NCI-H1930 (cell line): ENCODE measurements at regions not wholly inside any gene's neighbourhood (a gene's known extent, or its start where the extent isn't known, plus 50 kb on each side); places are given as distances from the start of the nearest gene placed in this dataset.
"Not testable (repeated sequence)": the region's sequence is repeated elsewhere in the genome, so short reads cannot be mapped to it uniquely, and the experiment has no call there.

Experiments used
- DNase-seq, 2 experiments: peaks; one replicate each; lab custom pipeline; 2025; lab: John Stamatoyannopoulos, UW

DNA sequence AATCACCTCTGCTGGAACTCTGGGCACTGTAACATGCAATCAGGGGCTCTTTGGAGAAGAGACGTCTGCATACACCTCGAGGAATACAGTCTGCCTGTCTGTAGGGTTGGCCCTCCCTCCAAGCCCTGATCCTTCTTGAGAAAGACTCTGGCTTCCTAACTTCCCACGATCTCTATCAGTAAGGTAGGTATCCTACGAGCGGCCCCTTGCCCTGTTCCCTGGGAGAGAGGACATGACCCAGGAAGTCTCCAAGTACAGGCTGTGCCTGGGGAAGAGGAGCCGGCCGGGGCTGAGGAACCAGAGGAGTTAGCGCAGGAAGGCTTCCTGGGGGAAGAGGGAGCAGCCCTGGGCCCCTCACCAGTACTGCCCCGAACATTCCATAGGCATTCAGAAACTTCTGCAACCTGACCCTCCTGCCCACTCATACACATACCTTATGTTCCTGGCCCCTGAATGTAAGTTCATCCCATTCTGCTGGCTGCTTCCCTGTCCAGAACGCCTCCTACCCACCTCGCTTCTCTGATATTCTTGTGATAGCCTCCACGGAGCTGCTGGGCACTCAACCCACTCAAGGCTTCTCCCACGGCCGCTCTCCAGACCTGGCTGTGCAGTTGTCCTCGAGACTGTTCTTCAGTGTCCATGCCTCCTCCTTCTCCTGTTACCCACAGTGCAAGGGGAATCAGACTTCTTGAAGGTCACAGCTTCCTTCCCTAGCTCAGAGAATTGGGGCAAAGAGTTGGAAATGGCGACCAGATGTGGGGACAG is 116.1 kb downstream of the CYP26B1 start:
- DNase-seq: no peak

DNA sequence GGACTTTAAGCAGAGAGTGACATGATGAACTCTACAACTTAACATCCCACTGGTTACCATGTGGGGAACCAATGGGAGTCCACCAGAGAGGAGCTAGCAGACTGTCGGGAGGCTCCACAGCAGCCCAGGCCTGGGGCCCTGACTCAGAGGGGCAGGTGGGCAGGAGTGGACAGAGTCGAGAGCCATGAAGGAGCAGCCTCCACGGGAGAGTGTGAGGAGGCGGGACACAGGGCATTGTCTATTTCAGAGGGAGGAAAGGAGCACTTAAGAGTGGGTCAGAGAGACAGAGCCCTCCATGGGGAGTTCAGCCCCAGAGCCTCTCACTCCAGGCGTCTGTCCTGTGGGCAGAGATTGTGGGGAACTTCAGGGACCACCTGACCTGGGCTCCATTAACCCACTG is 118.7 kb downstream of the CYP26B1 start:
- DNase-seq: no peak

DNA sequence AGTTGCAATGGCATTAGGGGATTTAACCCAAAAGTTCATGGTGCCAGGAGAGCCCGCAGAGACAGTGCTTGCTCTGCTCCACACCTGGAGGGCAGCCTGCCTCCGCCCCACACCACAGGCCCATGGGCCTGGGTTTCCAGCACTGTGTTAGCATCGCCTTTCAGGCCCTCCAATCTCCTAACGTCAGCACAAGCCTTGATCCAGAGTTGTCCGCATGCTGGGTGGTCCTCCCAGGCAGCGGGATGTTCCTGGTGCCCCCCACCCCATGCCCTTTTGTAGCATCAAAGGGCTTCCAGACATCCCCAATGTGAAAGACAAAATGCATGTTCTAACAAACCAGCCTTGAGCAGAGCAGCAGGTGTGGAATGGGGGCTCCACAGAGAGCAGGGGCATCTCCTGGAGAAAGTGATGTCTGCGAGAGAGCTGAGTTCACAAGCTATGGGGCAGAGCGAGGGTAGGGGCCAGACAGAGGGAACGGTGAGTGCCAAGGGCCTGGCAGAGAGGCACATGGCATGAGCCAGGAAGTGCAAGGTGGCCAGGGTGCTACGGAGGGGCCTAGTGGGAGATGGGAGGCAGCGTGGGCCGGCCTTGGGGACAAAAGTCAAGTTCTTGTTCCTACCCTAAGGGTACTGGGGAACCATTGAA is 119.2 kb downstream of the CYP26B1 start:
- no peak for DNase-seq

DNA sequence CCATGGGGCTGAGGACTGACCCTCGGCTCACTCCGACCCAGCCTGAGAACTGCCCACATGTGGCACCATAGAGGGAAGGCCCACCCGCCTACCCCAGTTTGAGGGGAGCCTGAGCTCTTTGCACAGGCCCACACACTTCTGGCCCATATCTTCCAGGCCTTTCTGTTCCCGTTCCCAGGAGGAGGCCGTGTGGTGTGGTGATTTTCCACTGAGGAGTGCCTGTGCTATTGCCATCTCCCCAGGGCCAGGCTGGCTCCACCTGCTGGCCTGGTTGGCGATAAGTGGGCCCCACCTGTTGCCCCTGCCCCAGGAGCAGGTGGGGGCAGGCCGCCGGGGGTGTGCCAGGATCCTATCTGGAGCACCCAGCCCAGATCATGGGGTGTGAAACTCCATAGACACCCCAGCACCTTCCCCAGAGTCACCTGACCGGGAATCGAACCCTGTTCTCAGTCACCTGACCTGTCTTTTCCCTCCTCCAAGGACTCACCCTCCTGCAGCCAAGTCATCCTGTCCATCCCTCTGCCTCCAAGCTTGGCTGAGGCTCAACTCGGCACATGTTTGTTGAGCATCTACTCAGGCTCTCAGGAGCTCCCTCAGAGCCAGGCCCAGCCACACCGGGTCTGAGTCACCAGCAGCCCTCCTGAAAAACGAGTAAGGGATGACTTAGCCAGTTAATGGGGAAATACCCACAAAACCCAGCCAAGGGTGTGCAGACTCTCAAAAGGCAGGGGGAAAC is 120.1 kb downstream of the CYP26B1 start:
- no peak for DNase-seq

DNA sequence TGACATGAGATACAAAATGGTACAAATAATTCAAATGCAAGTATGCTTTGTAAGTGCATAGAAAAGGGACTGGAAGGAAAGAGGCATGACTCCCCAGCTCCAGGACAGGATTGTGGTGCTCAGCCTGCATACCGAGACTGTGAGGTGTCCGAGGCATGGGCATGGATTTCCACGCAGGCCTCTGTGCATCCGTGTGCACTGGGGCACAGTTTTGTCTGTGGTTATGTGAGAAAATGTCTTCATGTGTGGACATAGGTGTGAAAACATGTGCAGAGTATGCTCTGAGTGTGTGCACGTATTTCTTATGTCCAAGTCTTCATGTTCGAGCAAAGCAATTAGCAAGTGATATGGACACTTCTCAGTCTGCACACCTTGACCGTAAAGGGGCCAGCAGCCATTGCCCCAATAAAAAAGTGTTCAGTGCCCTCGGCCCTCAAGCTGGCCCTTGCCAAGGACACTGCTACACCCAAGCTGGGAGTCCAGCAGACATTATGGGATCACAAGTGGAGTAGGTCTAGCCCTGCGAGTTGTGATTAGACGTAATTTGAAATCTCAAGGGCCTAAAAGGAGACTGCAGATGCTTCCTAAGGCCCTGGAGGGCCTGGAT is 120.7 kb downstream of the CYP26B1 start:
- no peak for DNase-seq

DNA sequence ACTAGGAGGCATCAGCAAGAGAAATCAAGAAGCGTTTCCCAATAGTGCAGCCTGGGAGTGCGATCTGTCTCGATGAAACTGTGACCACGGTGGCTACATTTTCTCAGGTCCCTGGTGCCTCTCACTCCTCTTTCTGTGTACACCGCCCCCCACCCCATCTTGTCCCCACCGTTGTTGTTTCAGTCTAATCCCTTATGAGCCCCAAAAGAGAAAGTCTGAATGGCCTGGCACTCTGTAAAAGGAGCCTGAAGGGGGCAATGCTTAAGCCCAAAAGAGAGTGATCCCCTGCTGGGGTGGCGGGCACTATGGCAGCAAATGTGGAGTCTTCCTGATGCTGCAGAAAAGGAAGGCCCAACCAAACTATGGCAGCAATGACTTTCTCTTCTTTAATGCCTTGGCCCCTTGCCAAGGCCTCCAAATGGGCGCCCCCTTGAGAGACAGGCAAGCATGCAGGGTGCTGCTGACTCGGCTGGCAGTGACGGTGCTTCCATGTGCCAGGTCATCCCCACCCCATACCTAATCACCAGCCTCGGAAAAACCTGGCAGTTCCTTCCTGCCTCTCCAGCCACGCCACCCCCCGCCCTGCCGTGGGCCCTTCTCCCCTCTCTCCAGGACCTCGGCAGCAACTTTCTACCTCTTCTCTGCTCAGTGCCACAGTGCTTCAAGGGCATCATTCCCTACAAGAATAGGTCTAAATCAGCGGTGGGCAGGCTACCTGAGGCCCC is 123.0 kb downstream of the CYP26B1 start:
- DNase-seq: no peak

DNA sequence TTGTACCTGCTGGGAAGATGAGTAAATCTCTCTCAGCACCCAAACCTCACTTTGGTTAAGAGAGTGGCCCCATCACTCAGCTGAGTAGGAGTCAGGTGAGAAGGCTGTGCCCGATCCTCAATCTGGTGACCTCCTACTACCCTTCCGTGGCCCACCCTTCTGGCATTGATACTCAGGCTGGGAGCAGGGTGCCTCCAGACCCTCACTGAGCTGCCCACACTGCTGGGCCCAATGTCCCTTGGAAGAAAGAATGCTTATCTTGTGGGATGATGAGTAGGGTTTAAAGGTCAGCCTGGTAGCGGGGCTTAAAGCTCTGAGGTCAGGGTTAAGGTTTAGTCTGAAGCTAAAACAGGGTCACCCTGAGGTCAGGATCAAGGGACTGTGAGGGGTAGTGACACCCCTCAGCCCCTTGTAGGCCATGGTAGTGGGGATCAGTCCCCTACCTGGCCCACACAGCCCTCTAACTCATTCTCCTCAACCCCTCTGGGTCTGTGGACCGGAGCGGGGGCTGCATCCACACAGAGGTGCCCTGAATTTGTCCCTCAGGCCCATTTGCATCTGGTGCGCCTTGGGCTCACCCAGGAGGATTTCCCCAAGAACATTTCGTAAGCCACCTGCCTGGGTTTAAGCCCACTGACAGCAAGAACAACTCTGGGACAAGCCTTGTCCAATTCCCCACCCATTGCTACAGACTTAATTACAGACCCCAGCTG is 123.8 kb downstream of the CYP26B1 start:
- DNase-seq: no peak

DNA sequence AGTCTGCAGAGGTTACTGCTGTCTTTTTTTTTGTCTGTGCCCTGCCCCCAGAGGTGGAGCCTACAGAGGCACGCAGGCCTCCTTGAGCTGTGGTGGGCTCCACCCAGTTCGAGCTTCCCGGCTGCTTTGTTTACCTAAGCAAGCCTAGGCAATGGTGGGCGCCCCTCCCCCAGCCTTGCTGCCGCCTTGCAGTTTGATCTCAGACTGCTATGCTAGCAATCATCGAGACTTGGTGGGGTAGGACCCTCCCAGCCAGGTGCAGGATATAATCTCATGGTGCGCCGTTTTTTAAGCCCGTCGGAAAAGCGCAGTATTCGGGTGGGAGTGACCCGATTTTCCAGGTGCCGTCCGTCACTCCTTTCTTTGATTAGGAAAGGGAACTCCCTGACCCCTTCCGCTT is 126.3 kb downstream of the CYP26B1 start:
- not testable (repeated sequence) for DNase-seq

DNA sequence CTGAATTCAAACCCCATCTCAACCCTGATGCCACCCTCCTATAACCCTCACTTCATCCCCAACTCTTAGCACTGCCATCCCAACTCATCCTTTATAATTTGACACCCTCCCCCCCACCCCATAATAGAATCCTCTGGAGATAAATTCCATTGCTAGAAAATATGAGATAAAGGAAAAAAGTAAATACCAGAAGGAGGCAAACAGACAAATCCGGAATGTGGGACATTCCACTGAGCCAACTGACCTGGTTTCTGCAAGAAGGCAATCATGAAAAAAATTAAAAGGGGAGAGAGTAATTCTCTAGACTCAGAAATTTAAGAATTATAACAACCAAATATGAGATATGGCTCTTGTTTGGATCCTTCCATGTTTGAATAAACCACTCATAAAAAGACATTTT is 132.4 kb downstream of the CYP26B1 start:
- no peak for DNase-seq

DNA sequence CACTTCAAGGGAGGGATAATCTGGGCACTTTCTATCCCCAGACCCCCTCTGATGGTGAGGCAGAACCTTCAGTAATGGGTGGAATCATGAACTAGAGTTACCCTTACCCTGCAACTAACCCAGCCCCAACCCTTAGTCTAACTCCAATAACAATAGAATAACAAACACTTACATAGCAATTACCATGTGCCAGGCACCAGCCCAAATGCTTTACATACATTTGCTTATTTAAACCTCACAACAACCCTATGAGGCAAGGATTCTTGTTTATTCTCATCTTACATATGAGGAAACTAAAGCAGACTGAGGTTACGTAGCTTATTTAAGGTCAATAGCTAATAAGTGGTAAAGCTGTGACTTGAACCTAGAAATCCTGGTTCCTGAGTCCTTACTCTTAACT is 132.8 kb downstream of the CYP26B1 start:
- DNase-seq: no peak

DNA sequence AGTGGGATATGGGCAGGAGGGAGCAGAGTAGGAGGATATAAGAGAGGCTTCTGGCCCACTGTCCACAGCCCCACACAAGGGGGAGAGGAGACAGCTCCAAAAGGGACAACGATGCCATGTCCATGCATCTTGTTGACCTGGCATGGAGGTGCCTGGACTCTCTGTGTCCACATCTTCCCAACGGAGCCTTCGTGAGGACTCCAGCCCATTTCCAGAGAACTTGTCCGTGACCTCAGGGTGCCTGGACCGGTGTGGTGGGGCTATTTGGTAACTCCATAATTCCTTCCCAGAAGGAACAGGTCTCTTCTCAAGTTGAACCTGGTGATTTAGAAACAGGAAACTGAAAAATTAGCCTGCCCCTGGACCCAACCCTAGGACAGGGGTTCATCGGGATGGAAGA is 133.9 kb downstream of the CYP26B1 start:
- DNase-seq: no peak

DNA sequence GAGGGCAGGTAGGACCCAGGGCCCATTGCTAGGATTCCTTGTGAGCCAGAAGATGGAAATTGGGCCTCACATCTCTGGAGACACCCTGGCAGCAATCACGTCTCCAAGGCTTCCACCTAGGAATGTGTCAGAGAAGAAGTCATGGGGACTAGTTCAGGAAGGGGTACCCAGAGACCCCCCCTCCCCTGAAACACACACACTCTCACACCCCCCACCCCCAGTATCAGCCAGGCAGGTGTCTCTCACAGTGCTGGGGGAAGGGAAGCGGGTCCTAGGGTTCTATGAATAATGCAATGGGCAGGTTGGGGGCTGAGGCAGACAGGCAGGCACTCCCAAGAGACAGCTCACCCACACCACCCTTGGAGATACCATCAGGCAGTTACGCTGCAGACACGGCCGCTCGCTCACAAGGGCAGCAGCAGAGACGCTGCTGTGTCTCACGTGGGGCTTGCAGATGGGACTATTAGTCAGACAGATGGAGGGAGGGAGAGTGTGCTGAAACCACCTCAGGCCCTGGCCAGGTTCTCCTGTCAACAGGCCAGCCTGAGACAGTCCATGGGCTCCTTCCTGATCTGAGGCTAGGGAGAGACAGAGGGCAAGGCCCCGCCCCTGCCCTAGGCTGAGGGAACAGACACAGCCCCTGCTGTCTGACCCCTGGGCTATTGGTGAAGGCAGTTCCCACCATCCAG is 134.6 kb downstream of the CYP26B1 start:
- DNase-seq: no peak

DNA sequence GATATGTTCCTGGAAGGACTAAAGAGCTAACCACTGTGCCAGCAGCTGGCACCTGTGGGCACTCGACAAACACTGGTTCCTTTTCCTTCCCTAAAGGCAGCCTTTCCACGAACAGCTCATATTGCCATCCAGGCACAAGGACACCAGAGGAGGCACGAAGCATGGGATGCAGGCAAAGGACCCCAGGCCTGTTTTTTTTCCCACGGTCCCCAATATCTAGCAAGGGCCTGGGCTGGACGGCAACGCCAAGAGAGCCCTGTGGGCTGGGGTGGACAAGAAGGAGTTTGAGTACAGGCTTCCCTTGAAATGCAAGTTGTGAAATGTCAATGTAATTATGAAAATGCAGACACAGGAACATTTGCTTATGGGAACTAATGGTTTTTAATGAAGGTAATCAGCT is 135.9 kb downstream of the CYP26B1 start:
- DNase-seq: no peak

DNA sequence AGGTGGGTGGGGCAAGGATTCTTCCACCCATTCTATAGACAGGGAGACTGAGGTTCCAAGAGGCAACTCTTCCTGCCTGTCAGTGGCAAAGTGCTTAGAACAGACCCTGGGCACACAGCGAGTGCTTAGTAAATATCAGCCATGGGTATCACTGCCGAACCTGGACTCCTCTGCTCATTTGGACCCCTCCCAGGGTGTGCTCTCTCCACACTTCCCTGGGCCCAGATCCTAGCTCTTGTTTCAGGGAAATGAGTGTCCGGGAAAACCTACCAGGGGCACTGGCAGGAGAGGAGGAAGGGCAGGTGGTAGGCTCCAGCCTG is 136.3 kb downstream of the CYP26B1 start:
- DNase-seq: no peak

DNA sequence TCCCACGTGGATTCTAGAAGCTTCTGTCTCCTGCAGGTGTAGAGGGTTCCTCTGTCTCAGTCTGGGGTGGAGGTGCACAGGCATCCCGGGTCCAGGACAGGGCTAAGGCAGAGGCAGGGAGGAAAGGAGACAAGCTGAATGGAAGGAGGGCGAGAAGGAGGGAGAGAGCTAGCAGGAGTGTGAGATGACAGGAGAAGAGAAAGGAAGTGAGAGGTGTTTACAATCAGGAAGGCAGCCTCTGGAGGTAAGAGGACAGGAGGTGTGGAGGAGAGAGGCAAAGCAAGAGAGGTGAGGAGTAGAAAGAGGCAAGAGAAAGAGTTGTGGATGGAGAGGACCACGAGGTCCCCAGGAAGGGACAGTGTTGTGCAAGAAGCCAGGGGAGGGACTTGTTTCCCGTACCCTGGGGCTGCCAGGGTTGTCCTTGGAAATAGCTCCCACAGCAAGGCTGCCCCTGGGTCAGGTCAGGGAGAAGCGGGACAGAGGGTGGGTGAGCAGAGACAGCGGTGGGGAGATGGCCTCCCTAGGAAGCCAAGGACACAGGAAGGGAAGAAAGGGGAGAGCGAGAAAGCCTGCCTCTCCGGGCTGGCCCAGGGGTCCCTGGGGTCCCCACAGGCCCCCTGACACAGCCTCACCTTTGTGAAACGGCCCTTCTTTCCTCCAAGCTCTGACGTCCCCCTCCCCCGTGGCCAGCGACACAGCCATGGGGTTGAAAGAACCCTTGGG is 136.9 kb downstream of the CYP26B1 start:
- DNase-seq: no peak

DNA sequence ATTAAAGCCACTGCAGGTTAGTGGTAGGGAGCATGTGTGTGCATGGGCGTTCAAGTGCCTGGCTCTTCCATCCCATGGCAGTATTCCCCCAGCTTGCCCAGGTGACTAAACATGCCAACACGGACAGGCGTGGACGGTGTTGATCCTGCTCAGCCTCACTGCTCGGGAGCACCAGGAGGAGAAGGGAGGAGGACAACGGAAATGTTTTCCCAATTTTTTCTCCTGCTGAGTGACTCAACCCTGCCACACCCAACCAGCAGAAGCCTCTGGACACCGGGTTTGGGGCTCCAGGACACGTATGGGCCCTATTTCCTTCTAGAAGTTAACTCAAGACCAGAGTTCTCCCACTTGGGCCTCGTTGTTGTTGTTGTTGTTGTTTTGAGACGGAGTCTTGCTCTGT is 139.1 kb downstream of the CYP26B1 start:
- no peak for DNase-seq

DNA sequence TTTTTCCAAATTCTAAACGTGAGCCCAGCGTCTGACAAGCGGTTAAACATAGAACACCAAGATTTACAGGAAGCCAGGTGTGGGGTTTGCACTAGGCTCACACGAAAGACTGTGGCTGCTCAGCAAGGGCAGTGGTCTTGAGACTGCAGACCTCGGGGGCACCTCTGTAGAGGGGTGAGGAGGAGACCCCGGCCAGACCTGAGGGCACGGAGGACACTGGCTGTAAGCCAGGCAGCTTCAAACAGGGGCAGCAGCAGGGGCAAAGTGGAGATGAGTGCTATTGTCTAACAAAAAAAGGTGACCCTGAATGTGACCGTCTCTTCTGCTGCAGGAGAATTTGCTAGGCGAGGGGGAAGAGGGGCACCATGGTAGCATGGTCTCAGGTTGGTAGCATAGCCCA is 140.3 kb downstream of the CYP26B1 start:
- DNase-seq: no peak

DNA sequence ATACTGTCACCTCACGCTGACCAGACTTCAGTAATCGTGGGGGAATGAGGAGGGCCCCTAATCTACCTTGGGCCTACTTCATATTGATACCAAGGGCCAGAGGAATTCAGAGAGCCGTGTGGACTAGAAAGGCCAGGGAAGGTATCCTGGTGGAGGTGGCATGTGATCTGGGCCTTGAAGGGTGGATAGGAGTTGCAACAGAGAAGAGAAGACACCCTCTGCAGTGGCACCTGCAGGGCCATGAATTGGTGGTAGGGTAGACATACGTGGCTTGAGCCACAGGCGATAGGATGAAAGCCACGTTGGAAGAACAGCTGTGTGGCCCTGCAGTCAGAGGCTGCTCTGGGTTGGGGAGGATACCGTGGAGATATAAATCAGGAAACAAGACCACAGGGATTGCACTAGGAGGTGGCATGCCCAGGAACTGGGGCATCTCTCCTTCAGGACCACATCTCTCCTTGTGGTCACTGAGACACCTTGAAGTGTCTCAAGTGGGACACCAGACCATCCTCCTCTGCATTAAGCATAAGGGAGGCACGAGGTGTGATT is 141.4 kb downstream of the CYP26B1 start:
- DNase-seq: no peak

DNA sequence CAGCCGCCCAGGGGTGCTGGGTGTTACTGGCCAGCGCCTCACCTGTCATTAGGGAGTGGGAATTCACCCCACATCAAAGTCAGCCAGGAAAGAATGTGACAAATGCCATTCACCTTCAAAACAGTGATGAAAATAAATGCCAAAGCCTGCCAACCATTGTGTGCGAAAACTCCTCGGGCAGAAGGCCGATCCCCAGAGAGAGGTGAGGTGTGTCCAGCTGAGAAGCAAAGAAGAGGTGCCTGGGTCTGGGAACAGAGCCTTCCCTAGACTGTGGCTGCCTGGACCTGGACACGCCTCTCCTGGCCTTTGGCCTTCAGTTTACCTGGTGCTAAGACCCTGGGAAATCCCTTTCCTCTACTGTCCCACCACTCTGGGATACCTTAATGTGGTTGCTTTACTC is 142.7 kb downstream of the CYP26B1 start:
- DNase-seq: no peak
